Neural cell (in vitro differentiated cells): ENCODE measurements at regions not wholly inside any gene's neighbourhood (a gene's known extent, or its start where the extent isn't known, plus 50 kb on each side); places are given as distances from the start of the nearest gene placed in this dataset.

ENCODE experiments used
- CTCF ChIP-seq: fragments of 450-650 bp; IDR thresholded peaks from 2 replicates; pipeline ENCODE4 v1.5.1; 2014; ENCODE audit warnings: antibody characterized with exemption, mild to moderate bottlenecking, moderate library complexity; ENCODE audit not compliant: poor library complexity, severe bottlenecking
- EP300 ChIP-seq: fragments of 450-650 bp; conservative IDR thresholded peaks from 2 replicates; pipeline ENCODE4 v1.6.1; 2014; ENCODE audit warnings: antibody characterized with exemption, mild to moderate bottlenecking, moderate library complexity; ENCODE audit not compliant: poor library complexity, severe bottlenecking
- EZH2 ChIP-seq: fragments of 200-600, 300-800 bp; shearing (Covaris generic), sonication (generic); IDR thresholded peaks from 2 replicates; pipeline ENCODE4 v1.6.1; 2014; ENCODE audit warnings: antibody characterized with exemption, low read length, borderline replicate concordance, mild to moderate bottlenecking; ENCODE audit not compliant: insufficient read depth, poor library complexity, severe bottlenecking
- MXI1 ChIP-seq: fragments of 450-650 bp; conservative IDR thresholded peaks from 2 replicates; pipeline ENCODE4 v1.6.1; 2014; ENCODE audit warnings: antibody characterized with exemption, mild to moderate bottlenecking; ENCODE audit not compliant: poor library complexity, severe bottlenecking
- POLR2AphosphoS5 ChIP-seq: IDR thresholded peaks from 2 replicates; pipeline ENCODE4 v1.6.1; 2012
- RAD21 ChIP-seq: fragments of 450-650 bp; conservative IDR thresholded peaks from 2 replicates; pipeline ENCODE4 v1.6.1; 2014; ENCODE audit warnings: antibody characterized with exemption, mild to moderate bottlenecking, moderate library complexity
- SMC3 ChIP-seq: fragments of 450-650 bp; conservative IDR thresholded peaks from 2 replicates; pipeline ENCODE4 v1.6.1; 2014; ENCODE audit warnings: antibody characterized with exemption, mild to moderate bottlenecking, moderate library complexity; ENCODE audit not compliant: poor library complexity
- TAF1 ChIP-seq: IDR thresholded peaks from 2 replicates; pipeline ENCODE4 v1.6.1; 2012; ENCODE audit warnings: low read depth
- TF ChIP-seq, protein P1 (sequence below): IDR thresholded peaks from 2 replicates; pipeline ENCODE4 v1.6.1; 2012; ENCODE audit warnings: borderline replicate concordance

- no peak for TF ChIP-seq CTCF
- TF ChIP-seq EZH2: no peak
- TF ChIP-seq, protein P1, sequence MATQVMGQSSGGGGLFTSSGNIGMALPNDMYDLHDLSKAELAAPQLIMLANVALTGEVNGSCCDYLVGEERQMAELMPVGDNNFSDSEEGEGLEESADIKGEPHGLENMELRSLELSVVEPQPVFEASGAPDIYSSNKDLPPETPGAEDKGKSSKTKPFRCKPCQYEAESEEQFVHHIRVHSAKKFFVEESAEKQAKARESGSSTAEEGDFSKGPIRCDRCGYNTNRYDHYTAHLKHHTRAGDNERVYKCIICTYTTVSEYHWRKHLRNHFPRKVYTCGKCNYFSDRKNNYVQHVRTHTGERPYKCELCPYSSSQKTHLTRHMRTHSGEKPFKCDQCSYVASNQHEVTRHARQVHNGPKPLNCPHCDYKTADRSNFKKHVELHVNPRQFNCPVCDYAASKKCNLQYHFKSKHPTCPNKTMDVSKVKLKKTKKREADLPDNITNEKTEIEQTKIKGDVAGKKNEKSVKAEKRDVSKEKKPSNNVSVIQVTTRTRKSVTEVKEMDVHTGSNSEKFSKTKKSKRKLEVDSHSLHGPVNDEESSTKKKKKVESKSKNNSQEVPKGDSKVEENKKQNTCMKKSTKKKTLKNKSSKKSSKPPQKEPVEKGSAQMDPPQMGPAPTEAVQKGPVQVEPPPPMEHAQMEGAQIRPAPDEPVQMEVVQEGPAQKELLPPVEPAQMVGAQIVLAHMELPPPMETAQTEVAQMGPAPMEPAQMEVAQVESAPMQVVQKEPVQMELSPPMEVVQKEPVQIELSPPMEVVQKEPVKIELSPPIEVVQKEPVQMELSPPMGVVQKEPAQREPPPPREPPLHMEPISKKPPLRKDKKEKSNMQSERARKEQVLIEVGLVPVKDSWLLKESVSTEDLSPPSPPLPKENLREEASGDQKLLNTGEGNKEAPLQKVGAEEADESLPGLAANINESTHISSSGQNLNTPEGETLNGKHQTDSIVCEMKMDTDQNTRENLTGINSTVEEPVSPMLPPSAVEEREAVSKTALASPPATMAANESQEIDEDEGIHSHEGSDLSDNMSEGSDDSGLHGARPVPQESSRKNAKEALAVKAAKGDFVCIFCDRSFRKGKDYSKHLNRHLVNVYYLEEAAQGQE: no peak
- no peak for TF ChIP-seq EP300
- no peak for TF ChIP-seq POLR2AphosphoS5
- no peak for TF ChIP-seq TAF1
- TF ChIP-seq SMC3: no peak
- no peak for TF ChIP-seq MXI1
- no peak for TF ChIP-seq RAD21
Measured at GRCh38 chr5:159553792-159554191, 223.5 kb upstream of the IL12B start.
